ENCODE measurements at regions not wholly inside any gene's neighbourhood (a gene's known extent, or its start where the extent isn't known, plus 50 kb on each side); places are given as distances from the start of the nearest gene placed in this dataset.

DNA sequence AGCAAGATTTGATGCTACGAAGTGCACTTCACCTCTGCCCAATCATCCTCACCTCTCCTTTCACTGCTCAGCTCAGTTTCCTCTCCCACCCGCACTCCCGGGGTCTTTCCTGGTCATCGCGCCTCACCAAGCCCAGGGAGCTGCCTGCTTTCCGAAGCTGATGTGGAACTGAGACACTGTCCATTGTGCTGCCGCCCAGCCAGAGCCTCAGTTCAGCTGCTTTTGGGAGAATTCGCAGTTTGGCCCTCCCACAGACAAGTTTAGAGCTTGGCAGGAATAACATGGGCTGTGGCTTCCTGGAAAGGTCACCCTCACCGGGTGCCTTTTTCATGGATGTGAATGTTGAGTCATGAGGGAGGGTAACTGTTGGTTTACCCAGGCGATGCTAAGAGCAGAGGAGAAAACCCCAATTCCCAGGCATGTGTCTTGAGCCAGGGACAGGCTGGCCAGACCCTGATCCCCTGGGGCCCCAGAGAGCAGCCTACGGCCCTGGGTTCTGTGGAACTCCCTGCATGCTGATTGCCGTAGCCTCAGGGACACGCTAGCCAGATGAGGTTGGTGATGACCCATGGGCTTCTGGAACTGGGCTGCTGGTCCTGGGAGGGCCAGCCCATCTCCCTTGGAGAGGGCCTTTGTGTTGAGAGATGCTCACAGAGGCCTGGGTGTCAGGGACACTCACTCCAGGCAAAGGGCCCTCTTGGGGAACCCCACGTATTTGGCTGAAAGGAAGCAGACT lies 1687.5 kb downstream of the TP53TG3F start:
- POLR2A ChIA-PET = no interaction called here

GRCh38 chr16:35147556-35148504 lies 1688.4 kb downstream of the TP53TG3F start:
- DNase-seq (no peak), ATAC-seq (no peak)
- intact Hi-C loops (cut with micrococcal nuclease) = no loop called here
- Mint-ChIP-seq H3K27me3 (no peaks in the 10 kb centered on the region), H3K4me1 (ENCODE audit: low read depth) (no peaks in the 10 kb centered on the region), H3K27ac (no peak overlapping the region), H3K4me3 (no peak overlapping the region), H3K36me3 (ENCODE audit: low read depth) (no peaks in the 10 kb centered on the region), H3K9me3 (peaks cover 14% of the 10 kb centered on the region)
- ChIA-PET POLR2A (no interaction called here), CTCF (no interaction called here)
- no peak for TF ChIP-seq CTCF (IDR thresholded peaks at IDR 0.05)

More for the DNA sequence above, 1687.5 kb downstream of the TP53TG3F start:
- DNase-seq (no peak), ATAC-seq (no peak)
- H3K27me3 Mint-ChIP-seq = no peaks in the 10 kb centered on the region
- H3K36me3 Mint-ChIP-seq (ENCODE audit: low read depth) = no peaks in the 10 kb centered on the region
- CTCF ChIA-PET = no interaction called here
- no peaks in the 10 kb centered on the region for H3K4me1 Mint-ChIP-seq (ENCODE audit: low read depth)
- no peak overlapping the region for H3K4me3 Mint-ChIP-seq
- no peak overlapping the region for H3K27ac Mint-ChIP-seq
- no peak for TF ChIP-seq CTCF (IDR thresholded peaks at IDR 0.05)
- intact Hi-C loops (cut with micrococcal nuclease) = no loop called here
- peaks cover 17% of the 10 kb centered on the region for H3K9me3 Mint-ChIP-seq

GRCh38 chr16:35148748-35149147 lies 1689.3 kb downstream of the TP53TG3F start:
- H3K9me3 Mint-ChIP-seq = peaks cover 14% of the 10 kb centered on the region
- ATAC-seq (no peak), DNase-seq (no peak)
- H3K4me3 Mint-ChIP-seq = no peak overlapping the region
- H3K27ac Mint-ChIP-seq = no peak overlapping the region
- POLR2A ChIA-PET = no interaction called here
- CTCF ChIA-PET = no interaction called here
- intact Hi-C loops (cut with micrococcal nuclease) = no loop called here
- H3K36me3 Mint-ChIP-seq (ENCODE audit: low read depth) = no peaks in the 10 kb centered on the region
- no peaks in the 10 kb centered on the region for H3K27me3 Mint-ChIP-seq
- no peak for TF ChIP-seq CTCF (IDR thresholded peaks at IDR 0.05)
- no peaks in the 10 kb centered on the region for H3K4me1 Mint-ChIP-seq (ENCODE audit: low read depth)

DNA sequence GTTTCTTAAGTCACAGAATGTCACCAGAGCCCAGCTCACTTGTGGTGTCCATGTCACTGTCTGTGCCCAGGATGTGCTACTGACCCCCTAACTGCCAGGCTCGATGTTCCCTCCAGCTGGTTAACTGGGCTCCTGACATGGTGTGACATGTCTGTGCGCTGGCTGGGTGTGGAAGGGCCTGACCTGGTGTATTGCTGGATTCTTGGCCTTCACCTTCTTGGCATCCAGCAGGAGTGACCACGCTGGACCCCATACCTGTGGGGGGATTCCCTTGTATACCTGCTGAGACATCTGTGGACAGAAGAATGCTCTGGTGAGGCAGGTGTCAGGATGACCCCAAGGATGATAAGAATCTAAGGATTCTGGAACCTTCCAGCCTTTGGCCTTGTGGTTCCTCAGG lies 1690.1 kb downstream of the TP53TG3F start:
- H3K27me3 Mint-ChIP-seq = no peaks in the 10 kb centered on the region
- H3K9me3 Mint-ChIP-seq = peaks cover 12% of the 10 kb centered on the region
- ATAC-seq (no peak), DNase-seq (no peak)
- no peak for TF ChIP-seq CTCF (IDR thresholded peaks at IDR 0.05)
- no peak overlapping the region for H3K4me3 Mint-ChIP-seq
- H3K27ac Mint-ChIP-seq = no peak overlapping the region
- intact Hi-C loops (cut with micrococcal nuclease) = no loop called here
- H3K36me3 Mint-ChIP-seq (ENCODE audit: low read depth) = no peaks in the 10 kb centered on the region
- no peaks in the 10 kb centered on the region for H3K4me1 Mint-ChIP-seq (ENCODE audit: low read depth)
- ChIA-PET POLR2A (no interaction called here), CTCF (no interaction called here)

GRCh38 chr16:35150805-35151312 lies 1691.4 kb downstream of the TP53TG3F start:
- intact Hi-C loops (cut with micrococcal nuclease) = no loop called here
- POLR2A ChIA-PET = no interaction called here
- peaks cover 14% of the 10 kb centered on the region for H3K9me3 Mint-ChIP-seq
- CTCF ChIA-PET = no interaction called here
- H3K4me1 Mint-ChIP-seq (ENCODE audit: low read depth) = no peaks in the 10 kb centered on the region
- DNase-seq (no peak), ATAC-seq (no peak)
- TF ChIP-seq CTCF (IDR thresholded peaks at IDR 0.05) = no peak
- H3K4me3 Mint-ChIP-seq = no peak overlapping the region
- H3K27me3 Mint-ChIP-seq = no peaks in the 10 kb centered on the region
- H3K27ac Mint-ChIP-seq = no peak overlapping the region
- no peaks in the 10 kb centered on the region for H3K36me3 Mint-ChIP-seq (ENCODE audit: low read depth)

Data from activated CD8-positive, alpha-beta T cell treated with anti-CD3 and anti-CD28 coated beads for 36 hours (primary cell).